WTC11 (cell line): ENCODE measurements at regions not wholly inside any gene's neighbourhood (a gene's known extent, or its start where the extent isn't known, plus 50 kb on each side); places are given as distances from the start of the nearest gene placed in this dataset.

Source experiments
- ATAC-seq: fragments of 200-7000 bp; cut with Tn5 transposase; 2 replicates; pipeline ENCODE4 v1.10.0; 2021; ENCODE audit warnings: mild to moderate bottlenecking, moderate library complexity
- CTCF ChIA-PET: fragments of 300-600 bp; sonication (Branson Sonifier 250); formaldehyde crosslinking; loops from one replicate; lab custom pipeline; 2021; ENCODE audit warnings: antibody characterized with exemption; lab: Charles Lee
- POLR2A ChIA-PET: fragments of 350-600 bp; sonication (Branson Sonifier 250); formaldehyde crosslinking; loops from one replicate; lab custom pipeline; 2021; ENCODE audit warnings: antibody characterized with exemption; lab: Charles Lee
- DNase-seq: peaks from one replicate; pipeline ENCODE4 v3.0.0; 2021; ENCODE audit warnings: low spot score
- H3K27ac Mint-ChIP-seq: 2 replicates; pipeline ENCODE4 v1.8.0; 2021; ENCODE audit warnings: mixed read lengths
- H3K27me3 Mint-ChIP-seq: 2 replicates; pipeline ENCODE4 v1.8.0; 2021; ENCODE audit warnings: low read depth, mild to moderate bottlenecking, moderate library complexity, mixed read lengths
- H3K36me3 Mint-ChIP-seq: 2 replicates; pipeline ENCODE4 v1.8.0; 2021; ENCODE audit warnings: mixed read lengths
- H3K4me1 Mint-ChIP-seq: 2 replicates; pipeline ENCODE4 v1.8.0; 2022; ENCODE audit warnings: mixed read lengths
- H3K4me3 Mint-ChIP-seq: 2 replicates; pipeline ENCODE4 v1.8.0; 2021; ENCODE audit warnings: mild to moderate bottlenecking, moderate library complexity, mixed read lengths
- H3K9me3 Mint-ChIP-seq: 2 replicates; pipeline ENCODE4 v1.8.0; 2021; ENCODE audit warnings: mixed read lengths
- AR ChIP-seq: fragments of 250-450 bp; sonication (Bioruptor Pico); IDR thresholded peaks from 2 replicates; pipeline ENCODE4 v1.9.0; 2021; ENCODE audit warnings: mild to moderate bottlenecking
- CREM ChIP-seq: sonication (generic); formaldehyde crosslinking; IDR thresholded peaks from 2 replicates; pipeline ENCODE4 v1.8.1; 2022; ENCODE audit warnings: mild to moderate bottlenecking, missing genetic modification reagents, moderate library complexity
- E2F4 ChIP-seq: sonication (generic); formaldehyde crosslinking; IDR thresholded peaks from 2 replicates; pipeline ENCODE4 v1.8.1; 2022; ENCODE audit warnings: low read depth, mild to moderate bottlenecking, moderate library complexity, missing genetic modification reagents, borderline replicate concordance
- FOXK1 ChIP-seq: sonication (generic); formaldehyde crosslinking; IDR thresholded peaks from 2 replicates; pipeline ENCODE4 v1.8.0; 2022; ENCODE audit warnings: mild to moderate bottlenecking, moderate library complexity, missing genetic modification reagents
- FOXP1 ChIP-seq: sonication (generic); formaldehyde crosslinking; IDR thresholded peaks from 2 replicates; pipeline ENCODE4 v1.8.0; 2022; ENCODE audit warnings: missing genetic modification reagents, mild to moderate bottlenecking, moderate library complexity, borderline replicate concordance
- NFATC4 ChIP-seq: fragments of 250-450 bp; sonication (Bioruptor Pico); IDR thresholded peaks from 2 replicates; pipeline ENCODE4 v1.9.0; 2021; ENCODE audit warnings: mild to moderate bottlenecking
- OVOL2 ChIP-seq: fragments of 250-450 bp; sonication (Bioruptor Pico); IDR thresholded peaks from 2 replicates; pipeline ENCODE4 v1.9.0; 2021; ENCODE audit warnings: mild to moderate bottlenecking, borderline replicate concordance
- ZBTB21 ChIP-seq: sonication (generic); formaldehyde crosslinking; IDR thresholded peaks from 2 replicates; pipeline ENCODE4 v1.8.1; 2023; ENCODE audit warnings: mild to moderate bottlenecking, missing genetic modification reagents, borderline replicate concordance
- ZNF281 ChIP-seq: sonication (generic); formaldehyde crosslinking; IDR thresholded peaks from 2 replicates; pipeline ENCODE4 v1.8.0; 2023; ENCODE audit warnings: mild to moderate bottlenecking, missing genetic modification reagents
- ZNF317 ChIP-seq: sonication (generic); formaldehyde crosslinking; IDR thresholded peaks from 2 replicates; pipeline ENCODE4 v1.8.1; 2023; ENCODE audit warnings: low read depth, mild to moderate bottlenecking, moderate library complexity, missing genetic modification reagents, borderline replicate concordance
- ZNF396 ChIP-seq: fragments of 250-450 bp; sonication (Bioruptor Pico); IDR thresholded peaks from 2 replicates; pipeline ENCODE4 v1.8.0; 2021; ENCODE audit warnings: mild to moderate bottlenecking, moderate library complexity, borderline replicate concordance
- ZNF425 ChIP-seq: fragments of 250-450 bp; sonication (Bioruptor Pico); conservative IDR thresholded peaks from 2 replicates; pipeline ENCODE4 v1.9.0; 2021; ENCODE audit warnings: mild to moderate bottlenecking
- ZNF532 ChIP-seq: fragments of 250-450 bp; sonication (Bioruptor Pico); IDR thresholded peaks from 2 replicates; pipeline ENCODE4 v1.9.0; 2021; ENCODE audit warnings: mild to moderate bottlenecking, borderline replicate concordance
- TF ChIP-seq, protein P1 (sequence below): sonication (generic); formaldehyde crosslinking; IDR thresholded peaks from 2 replicates; pipeline ENCODE4 v1.8.1; 2022; ENCODE audit warnings: missing genetic modification reagents, borderline replicate concordance
- TF ChIP-seq, protein P2 (sequence below): sonication (generic); formaldehyde crosslinking; IDR thresholded peaks from 2 replicates; pipeline ENCODE4 v1.8.1; 2023; ENCODE audit warnings: mild to moderate bottlenecking, moderate library complexity, missing genetic modification reagents

- H3K4me1 Mint-ChIP-seq = no peaks in the 10 kb centered on the region
- peaks cover 7% of the 10 kb centered on the region; the same call in 1 of the 2 replicates for H3K36me3 Mint-ChIP-seq
- TF ChIP-seq E2F4 = no peak
- TF ChIP-seq ZNF425 (CRISPR knock-in tag) = no peak
- TF ChIP-seq NFATC4 (CRISPR knock-in tag) = no peak
- TF ChIP-seq ZBTB21 (CRISPR knock-in tag) = no peak
- TF ChIP-seq, protein P1, sequence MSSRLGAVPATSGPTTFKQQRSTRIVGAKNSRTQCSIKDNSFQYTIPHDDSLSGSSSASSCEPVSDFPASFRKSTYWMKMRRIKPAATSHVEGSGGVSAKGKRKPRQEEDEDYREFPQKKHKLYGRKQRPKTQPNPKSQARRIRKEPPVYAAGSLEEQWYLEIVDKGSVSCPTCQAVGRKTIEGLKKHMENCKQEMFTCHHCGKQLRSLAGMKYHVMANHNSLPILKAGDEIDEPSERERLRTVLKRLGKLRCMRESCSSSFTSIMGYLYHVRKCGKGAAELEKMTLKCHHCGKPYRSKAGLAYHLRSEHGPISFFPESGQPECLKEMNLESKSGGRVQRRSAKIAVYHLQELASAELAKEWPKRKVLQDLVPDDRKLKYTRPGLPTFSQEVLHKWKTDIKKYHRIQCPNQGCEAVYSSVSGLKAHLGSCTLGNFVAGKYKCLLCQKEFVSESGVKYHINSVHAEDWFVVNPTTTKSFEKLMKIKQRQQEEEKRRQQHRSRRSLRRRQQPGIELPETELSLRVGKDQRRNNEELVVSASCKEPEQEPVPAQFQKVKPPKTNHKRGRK (CRISPR knock-in tag) = no peak
- TF ChIP-seq FOXK1 (CRISPR knock-in tag) = no peak
- no peak for TF ChIP-seq ZNF396 (CRISPR knock-in tag)
- TF ChIP-seq AR (CRISPR knock-in tag) = no peak
- TF ChIP-seq ZNF532 (CRISPR knock-in tag) = no peak
- no peak for TF ChIP-seq CREM (CRISPR knock-in tag)
- TF ChIP-seq FOXP1 (CRISPR knock-in tag) = no peak
- TF ChIP-seq, protein P2, sequence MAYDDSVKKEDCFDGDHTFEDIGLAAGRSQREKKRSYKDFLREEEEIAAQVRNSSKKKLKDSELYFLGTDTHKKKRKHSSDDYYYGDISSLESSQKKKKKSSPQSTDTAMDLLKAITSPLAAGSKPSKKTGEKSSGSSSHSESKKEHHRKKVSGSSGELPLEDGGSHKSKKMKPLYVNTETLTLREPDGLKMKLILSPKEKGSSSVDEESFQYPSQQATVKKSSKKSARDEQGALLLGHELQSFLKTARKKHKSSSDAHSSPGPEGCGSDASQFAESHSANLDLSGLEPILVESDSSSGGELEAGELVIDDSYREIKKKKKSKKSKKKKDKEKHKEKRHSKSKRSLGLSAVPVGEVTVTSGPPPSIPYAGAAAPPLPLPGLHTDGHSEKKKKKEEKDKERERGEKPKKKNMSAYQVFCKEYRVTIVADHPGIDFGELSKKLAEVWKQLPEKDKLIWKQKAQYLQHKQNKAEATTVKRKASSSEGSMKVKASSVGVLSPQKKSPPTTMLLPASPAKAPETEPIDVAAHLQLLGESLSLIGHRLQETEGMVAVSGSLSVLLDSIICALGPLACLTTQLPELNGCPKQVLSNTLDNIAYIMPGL (CRISPR knock-in tag) = no peak
- TF ChIP-seq OVOL2 (CRISPR knock-in tag) = no peak
- no peak for TF ChIP-seq ZNF281 (CRISPR knock-in tag)
- TF ChIP-seq ZNF317 = no peak
- CTCF ChIA-PET = no interaction called here
- no peaks in the 10 kb centered on the region for H3K27me3 Mint-ChIP-seq
- H3K4me3 Mint-ChIP-seq = no peak overlapping the region
- ATAC-seq = no peak
- POLR2A ChIA-PET = no interaction called here
- no peak overlapping the region for H3K27ac Mint-ChIP-seq
- H3K9me3 Mint-ChIP-seq = peaks cover 18% of the 10 kb centered on the region
- DNase-seq = no peak
Measured at GRCh38 chr6:165183071-165183470, 126.3 kb downstream of the C6orf118 start.
